DOHH2 (cell line): ENCODE measurements at regions not wholly inside any gene's neighbourhood (a gene's known extent, or its start where the extent isn't known, plus 50 kb on each side); places are given as distances from the start of the nearest gene placed in this dataset.

Experiments
- EZH2phosphoT487 ChIP-seq: fragments of 200-600 bp; sonication (generic); IDR thresholded peaks from 2 replicates; pipeline ENCODE4 v1.6.1; 2017; ENCODE audit warnings: borderline replicate concordance, mild to moderate bottlenecking, antibody characterized with exemption, low read length, moderate library complexity, mixed read lengths
- TF ChIP-seq, protein P1 (sequence below): fragments of 200-600 bp; sonication (generic); IDR thresholded peaks from one replicate; pipeline ENCODE4 v1.5.1; 2014; ENCODE audit warnings: antibody characterized with exemption, mild to moderate bottlenecking, low read depth, low read length; ENCODE audit not compliant: poor library complexity, severe bottlenecking

DNA sequence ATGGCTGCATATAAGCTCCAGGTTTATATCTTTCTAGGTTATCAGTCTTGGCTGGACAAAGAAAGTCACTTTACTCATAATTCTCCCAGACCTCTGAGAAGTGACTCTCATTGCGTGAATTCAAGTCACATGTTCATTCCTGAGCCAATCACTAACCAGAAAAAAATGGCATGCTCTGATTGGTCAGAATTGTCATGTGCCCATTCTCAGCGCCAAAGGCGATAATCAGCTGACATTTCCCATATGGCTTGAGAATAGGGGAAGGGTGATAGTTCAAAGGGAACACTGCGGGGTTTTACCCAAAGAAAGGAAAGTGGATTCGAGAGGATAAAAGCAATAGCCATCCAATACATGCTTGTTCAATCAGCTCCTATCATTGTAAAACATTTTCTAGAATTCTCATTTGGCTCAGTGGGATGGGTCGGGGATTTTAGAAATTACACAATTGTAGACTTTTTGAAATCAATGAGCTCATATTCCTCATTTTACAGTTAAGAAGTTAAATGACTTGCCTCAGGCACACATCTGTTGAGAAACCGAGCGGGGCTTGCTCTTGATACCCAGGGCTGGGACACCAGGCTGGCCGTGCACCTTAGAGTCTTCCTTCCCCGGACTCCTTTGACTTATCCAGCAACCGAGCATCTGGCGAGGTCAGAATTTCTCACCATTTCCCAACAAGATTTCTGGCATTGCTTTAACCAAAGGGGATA, 454.0 kb upstream of the TBX3 start:
- TF ChIP-seq, protein P1, sequence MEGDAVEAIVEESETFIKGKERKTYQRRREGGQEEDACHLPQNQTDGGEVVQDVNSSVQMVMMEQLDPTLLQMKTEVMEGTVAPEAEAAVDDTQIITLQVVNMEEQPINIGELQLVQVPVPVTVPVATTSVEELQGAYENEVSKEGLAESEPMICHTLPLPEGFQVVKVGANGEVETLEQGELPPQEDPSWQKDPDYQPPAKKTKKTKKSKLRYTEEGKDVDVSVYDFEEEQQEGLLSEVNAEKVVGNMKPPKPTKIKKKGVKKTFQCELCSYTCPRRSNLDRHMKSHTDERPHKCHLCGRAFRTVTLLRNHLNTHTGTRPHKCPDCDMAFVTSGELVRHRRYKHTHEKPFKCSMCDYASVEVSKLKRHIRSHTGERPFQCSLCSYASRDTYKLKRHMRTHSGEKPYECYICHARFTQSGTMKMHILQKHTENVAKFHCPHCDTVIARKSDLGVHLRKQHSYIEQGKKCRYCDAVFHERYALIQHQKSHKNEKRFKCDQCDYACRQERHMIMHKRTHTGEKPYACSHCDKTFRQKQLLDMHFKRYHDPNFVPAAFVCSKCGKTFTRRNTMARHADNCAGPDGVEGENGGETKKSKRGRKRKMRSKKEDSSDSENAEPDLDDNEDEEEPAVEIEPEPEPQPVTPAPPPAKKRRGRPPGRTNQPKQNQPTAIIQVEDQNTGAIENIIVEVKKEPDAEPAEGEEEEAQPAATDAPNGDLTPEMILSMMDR: no peak
- TF ChIP-seq EZH2phosphoT487: no peak
